ENCODE measurements at regions not wholly inside any gene's neighbourhood (a gene's known extent, or its start where the extent isn't known, plus 50 kb on each side); places are given as distances from the start of the nearest gene placed in this dataset.

GRCh38 chr11:91188484-91188883, 965.6 kb upstream of the CHORDC1 start:
- TF ChIP-seq, protein P1, sequence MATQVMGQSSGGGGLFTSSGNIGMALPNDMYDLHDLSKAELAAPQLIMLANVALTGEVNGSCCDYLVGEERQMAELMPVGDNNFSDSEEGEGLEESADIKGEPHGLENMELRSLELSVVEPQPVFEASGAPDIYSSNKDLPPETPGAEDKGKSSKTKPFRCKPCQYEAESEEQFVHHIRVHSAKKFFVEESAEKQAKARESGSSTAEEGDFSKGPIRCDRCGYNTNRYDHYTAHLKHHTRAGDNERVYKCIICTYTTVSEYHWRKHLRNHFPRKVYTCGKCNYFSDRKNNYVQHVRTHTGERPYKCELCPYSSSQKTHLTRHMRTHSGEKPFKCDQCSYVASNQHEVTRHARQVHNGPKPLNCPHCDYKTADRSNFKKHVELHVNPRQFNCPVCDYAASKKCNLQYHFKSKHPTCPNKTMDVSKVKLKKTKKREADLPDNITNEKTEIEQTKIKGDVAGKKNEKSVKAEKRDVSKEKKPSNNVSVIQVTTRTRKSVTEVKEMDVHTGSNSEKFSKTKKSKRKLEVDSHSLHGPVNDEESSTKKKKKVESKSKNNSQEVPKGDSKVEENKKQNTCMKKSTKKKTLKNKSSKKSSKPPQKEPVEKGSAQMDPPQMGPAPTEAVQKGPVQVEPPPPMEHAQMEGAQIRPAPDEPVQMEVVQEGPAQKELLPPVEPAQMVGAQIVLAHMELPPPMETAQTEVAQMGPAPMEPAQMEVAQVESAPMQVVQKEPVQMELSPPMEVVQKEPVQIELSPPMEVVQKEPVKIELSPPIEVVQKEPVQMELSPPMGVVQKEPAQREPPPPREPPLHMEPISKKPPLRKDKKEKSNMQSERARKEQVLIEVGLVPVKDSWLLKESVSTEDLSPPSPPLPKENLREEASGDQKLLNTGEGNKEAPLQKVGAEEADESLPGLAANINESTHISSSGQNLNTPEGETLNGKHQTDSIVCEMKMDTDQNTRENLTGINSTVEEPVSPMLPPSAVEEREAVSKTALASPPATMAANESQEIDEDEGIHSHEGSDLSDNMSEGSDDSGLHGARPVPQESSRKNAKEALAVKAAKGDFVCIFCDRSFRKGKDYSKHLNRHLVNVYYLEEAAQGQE (IDR thresholded peaks at IDR 0.05; ENCODE audit: low read depth): no peak
- TF ChIP-seq FOXM1 (IDR thresholded peaks at IDR 0.05; ENCODE audit: borderline replicate concordance, low read depth) (no peak), RAD21 (IDR thresholded peaks at IDR 0.05; ENCODE audit: low read depth) (no peak), EP300 (IDR thresholded peaks at IDR 0.05; ENCODE audit: borderline replicate concordance) (no peak), CEBPB (IDR thresholded peaks at IDR 0.05) (no peak), TEAD4 (IDR thresholded peaks at IDR 0.05) (no peak), NFIC (IDR thresholded peaks at IDR 0.05) (no peak), EGR1 (IDR thresholded peaks at IDR 0.05) (no peak)
- TF ChIP-seq, protein P2, sequence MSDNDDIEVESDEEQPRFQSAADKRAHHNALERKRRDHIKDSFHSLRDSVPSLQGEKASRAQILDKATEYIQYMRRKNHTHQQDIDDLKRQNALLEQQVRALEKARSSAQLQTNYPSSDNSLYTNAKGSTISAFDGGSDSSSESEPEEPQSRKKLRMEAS (IDR thresholded peaks at IDR 0.05): no peak
- TF ChIP-seq, protein P3, sequence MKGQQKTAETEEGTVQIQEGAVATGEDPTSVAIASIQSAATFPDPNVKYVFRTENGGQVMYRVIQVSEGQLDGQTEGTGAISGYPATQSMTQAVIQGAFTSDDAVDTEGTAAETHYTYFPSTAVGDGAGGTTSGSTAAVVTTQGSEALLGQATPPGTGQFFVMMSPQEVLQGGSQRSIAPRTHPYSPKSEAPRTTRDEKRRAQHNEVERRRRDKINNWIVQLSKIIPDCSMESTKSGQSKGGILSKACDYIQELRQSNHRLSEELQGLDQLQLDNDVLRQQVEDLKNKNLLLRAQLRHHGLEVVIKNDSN (IDR thresholded peaks at IDR 0.05): no peak

GRCh38 chr11:91187314-91187713, 964.5 kb upstream of the CHORDC1 start:
- TF ChIP-seq ZBTB7A (IDR thresholded peaks at IDR 0.05; ENCODE audit: low read depth) (no peak), RAD21 (IDR thresholded peaks at IDR 0.05; ENCODE audit: low read depth) (no peak), FOXM1 (IDR thresholded peaks at IDR 0.05; ENCODE audit: borderline replicate concordance, low read depth) (no peak), CEBPB (IDR thresholded peaks at IDR 0.05) (no peak), YY1 (IDR thresholded peaks at IDR 0.05; ENCODE audit: low read depth) (no peak), TAF1 (IDR thresholded peaks at IDR 0.05; ENCODE audit: low read depth) (no peak), TEAD4 (IDR thresholded peaks at IDR 0.05) (no peak), EP300 (IDR thresholded peaks at IDR 0.05; ENCODE audit: borderline replicate concordance) (no peak), TCF12 (IDR thresholded peaks at IDR 0.05; ENCODE audit: low read depth) (no peak), NFIC (IDR thresholded peaks at IDR 0.05) (no peak), CREB1 (IDR thresholded peaks at IDR 0.05; ENCODE audit: low read depth) (no peak), EGR1 (IDR thresholded peaks at IDR 0.05) (no peak)
- TF ChIP-seq, protein P1 (IDR thresholded peaks at IDR 0.05; ENCODE audit: low read depth): no peak
- TF ChIP-seq, protein P3 (IDR thresholded peaks at IDR 0.05): no peak
- TF ChIP-seq, protein P2 (IDR thresholded peaks at IDR 0.05): no peak

- no peak for TF ChIP-seq CREB1 (IDR thresholded peaks at IDR 0.05; ENCODE audit: low read depth)
- no peak for TF ChIP-seq NFIC (IDR thresholded peaks at IDR 0.05)
- TF ChIP-seq EGR1 (IDR thresholded peaks at IDR 0.05): no peak
- no peak for TF ChIP-seq RAD21 (IDR thresholded peaks at IDR 0.05; ENCODE audit: low read depth)
- no peak for TF ChIP-seq TCF12 (IDR thresholded peaks at IDR 0.05; ENCODE audit: low read depth)
- no peak for TF ChIP-seq TAF1 (IDR thresholded peaks at IDR 0.05; ENCODE audit: low read depth)
- TF ChIP-seq CEBPB (IDR thresholded peaks at IDR 0.05): no peak
- no peak for TF ChIP-seq EP300 (IDR thresholded peaks at IDR 0.05; ENCODE audit: borderline replicate concordance)
- TF ChIP-seq YY1 (IDR thresholded peaks at IDR 0.05; ENCODE audit: low read depth): no peak
Observed at GRCh38 chr11:91178366-91178765, 955.5 kb upstream of the CHORDC1 start.

GRCh38 chr11:91174734-91175133, 951.9 kb upstream of the CHORDC1 start:
- TF ChIP-seq YY1 (IDR thresholded peaks at IDR 0.05; ENCODE audit: low read depth) (no peak), EP300 (IDR thresholded peaks at IDR 0.05; ENCODE audit: borderline replicate concordance) (no peak), TAF1 (IDR thresholded peaks at IDR 0.05; ENCODE audit: low read depth) (no peak), EGR1 (IDR thresholded peaks at IDR 0.05) (no peak), FOXM1 (IDR thresholded peaks at IDR 0.05; ENCODE audit: borderline replicate concordance, low read depth) (no peak), NFIC (IDR thresholded peaks at IDR 0.05) (no peak), RAD21 (IDR thresholded peaks at IDR 0.05; ENCODE audit: low read depth) (no peak), CEBPB (IDR thresholded peaks at IDR 0.05) (no peak), ZBTB7A (IDR thresholded peaks at IDR 0.05; ENCODE audit: low read depth) (no peak), TEAD4 (IDR thresholded peaks at IDR 0.05) (no peak), CREB1 (IDR thresholded peaks at IDR 0.05; ENCODE audit: low read depth) (no peak), TCF12 (IDR thresholded peaks at IDR 0.05; ENCODE audit: low read depth) (no peak)
- TF ChIP-seq, protein P1 (IDR thresholded peaks at IDR 0.05; ENCODE audit: low read depth): no peak
- TF ChIP-seq, protein P2 (IDR thresholded peaks at IDR 0.05): no peak
- TF ChIP-seq, protein P3 (IDR thresholded peaks at IDR 0.05): no peak

Data from Ishikawa (cell line).